Adipose tissue (tissue), 3 donors: ENCODE measurements at regions not wholly inside any gene's neighbourhood (a gene's known extent, or its start where the extent isn't known, plus 50 kb on each side); places are given as distances from the start of the nearest gene placed in this dataset.
"Not testable (repeated sequence)": the region's sequence is repeated elsewhere in the genome, so short reads cannot be mapped to it uniquely, and the experiment has no call there.

ENCODE experiments used
- H3K27ac ChIP-seq: one replicate; pipeline ENCODE4 v1.5.1; 2013; ENCODE audit warnings: low read depth, low read length
- WGBS, 3 donors: extraction: QIAGEN DNeasy Blood & Tissue Kit; methylation state at CpG; one replicate each; pipeline ENCODE4 v1.1.7; 2013; 5-methylcytosine and 5-hydroxymethylcytosine counted together
- donor health status: healthy with polysubstance abuse.
- donor health status: Bipolar disorder and iron deficiency.
- donor health status: healthy.

GRCh38 chr14:106329243-106329642 is 802.9 kb downstream of the TMEM121 start:
- H3K27ac ChIP-seq = not testable (repeated sequence)
- 33 to 63% (median 59%) methylated on average over 4 of the region's 4 CpGs for WGBS, 3 donors

GRCh38 chr14:106329987-106330774 is 803.8 kb downstream of the TMEM121 start:
- WGBS, 3 donors = 43 to 75% (median 58%) methylated on average over 5 of the region's 8 CpGs
- not testable (repeated sequence) for H3K27ac ChIP-seq

- WGBS, 3 donors = 38 to 41% (median 39%) methylated on average over 11 to 16 of the region's 16 CpGs
- not testable (repeated sequence) for H3K27ac ChIP-seq
Observed at GRCh38 chr14:106334428-106335109, 808.2 kb downstream of the TMEM121 start.

- WGBS, 3 donors = 41 to 49% (median 41%) methylated on average over 5 of the region's 6 CpGs
- H3K27ac ChIP-seq = not testable (repeated sequence)
Observed at GRCh38 chr14:106335110-106335429, 808.7 kb downstream of the TMEM121 start.

DNA sequence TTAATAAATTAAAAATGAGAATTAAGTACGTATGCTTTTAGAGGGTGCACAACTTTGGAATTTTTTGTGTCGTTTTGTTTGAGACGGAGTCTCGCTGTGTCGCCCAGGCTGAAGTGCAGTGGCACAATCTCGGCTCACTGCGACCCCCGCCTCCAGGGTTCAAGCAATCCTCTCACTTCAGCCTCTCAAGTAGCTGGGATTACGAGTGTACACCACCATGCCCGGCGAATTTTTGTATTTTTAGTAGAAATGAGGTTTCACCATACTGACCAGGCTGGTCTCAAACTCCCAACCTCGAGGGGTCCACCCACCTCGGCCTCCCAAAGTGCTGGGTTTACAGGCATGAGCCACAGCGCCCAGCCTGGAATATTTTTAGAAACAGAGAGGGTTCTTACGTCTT is 812.4 kb downstream of the TMEM121 start:
- not testable (repeated sequence) for H3K27ac ChIP-seq
- WGBS, 3 donors = 37 to 67% (median 64%) methylated on average over 10 to 15 of the region's 15 CpGs

- WGBS, 3 donors = 57 to 81% (median 72%) methylated on average over 2 of the region's 4 CpGs
- not testable (repeated sequence) for H3K27ac ChIP-seq
Observed at GRCh38 chr14:106340658-106341057, 814.3 kb downstream of the TMEM121 start.

DNA sequence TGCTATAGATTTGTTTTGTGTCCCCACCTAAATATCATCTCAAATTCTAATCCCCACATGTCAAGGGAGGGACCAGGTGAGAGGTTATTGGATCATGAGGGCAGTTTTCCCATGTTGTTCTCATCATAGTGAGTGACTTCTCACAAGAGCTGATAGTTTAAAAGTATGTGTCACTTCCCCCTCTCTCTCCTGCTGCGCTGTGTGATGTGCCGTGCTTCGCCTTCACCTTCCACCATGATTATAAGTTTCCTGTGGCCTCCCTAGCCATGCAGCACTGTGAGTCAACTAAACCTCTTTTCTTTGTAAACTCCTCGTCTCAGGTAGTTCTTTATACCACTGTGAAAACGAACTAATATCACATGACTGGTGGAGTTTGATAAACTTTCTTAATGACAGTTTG is 814.8 kb downstream of the TMEM121 start:
- WGBS, 3 donors = 57 to 81% (median 67%) methylated on average over 3 to 5 of the region's 5 CpGs
- not testable (repeated sequence) for H3K27ac ChIP-seq

- 45 to 67% (median 63%) methylated on average over 2 of the region's 2 CpGs for WGBS, 3 donors
- no peak overlapping the region for H3K27ac ChIP-seq
Observed at GRCh38 chr14:106343626-106344025, 817.2 kb downstream of the TMEM121 start.

GRCh38 chr14:106344065-106344614 is 817.8 kb downstream of the TMEM121 start:
- not testable (repeated sequence) for H3K27ac ChIP-seq
- WGBS, 3 donors = 28 to 38% (median 37%) methylated on average over 3 to 5 of the region's 5 CpGs

GRCh38 chr14:106344791-106345479 is 818.6 kb downstream of the TMEM121 start:
- WGBS, 3 donors = 42 to 75% (median 74%) methylated on average over 3 to 5 of the region's 5 CpGs

GRCh38 chr14:106346084-106346483 is 819.7 kb downstream of the TMEM121 start:
- H3K27ac ChIP-seq = no peak overlapping the region
- 47 to 82% (median 74%) methylated on average over 8 of the region's 8 CpGs for WGBS, 3 donors

More at GRCh38 chr14:106344791-106345479, 818.6 kb downstream of the TMEM121 start:
- not testable (repeated sequence) for H3K27ac ChIP-seq

DNA sequence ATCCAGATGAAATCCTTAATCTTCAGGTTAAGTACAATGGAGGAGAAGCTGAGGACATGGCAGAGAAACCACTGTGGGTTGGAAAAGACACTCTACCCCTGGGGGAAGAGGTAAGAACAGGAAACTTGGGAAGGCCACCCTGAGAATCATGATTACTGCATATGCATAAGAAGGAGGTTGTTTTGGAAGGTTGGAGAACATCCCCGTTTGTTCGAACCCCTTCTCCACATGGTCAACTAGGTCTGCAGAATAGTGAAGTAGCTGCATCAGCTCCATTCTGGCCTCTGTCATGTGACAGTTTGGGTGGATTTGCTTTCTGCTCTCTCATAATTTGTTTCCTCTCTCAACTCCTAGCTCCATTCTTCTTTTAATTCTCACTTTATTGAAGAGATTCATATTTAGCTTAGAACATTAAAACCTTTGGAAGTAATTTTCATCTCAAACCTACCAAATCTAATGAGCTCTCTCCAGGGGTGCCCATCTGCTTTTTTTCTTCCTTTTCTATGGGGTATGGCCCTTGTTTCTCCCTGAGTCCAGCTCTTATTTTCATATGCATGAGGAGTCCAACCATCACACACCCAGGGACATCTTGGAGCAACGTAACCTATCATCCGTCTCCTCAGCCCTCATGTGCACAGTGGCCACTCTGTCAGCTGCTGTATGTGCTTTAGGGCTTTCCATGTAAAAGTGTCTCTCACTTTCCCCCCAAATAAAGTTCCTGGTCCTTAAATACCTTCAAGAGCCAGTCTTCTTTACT is 820.3 kb downstream of the TMEM121 start:
- WGBS, 3 donors = 79 to 91% (median 89%) methylated on average over 4 of the region's 4 CpGs

GRCh38 chr14:106347291-106347778 is 821.0 kb downstream of the TMEM121 start:
- H3K27ac ChIP-seq = no peak overlapping the region
- 43 to 73% (median 64%) methylated on average over 4 of the region's 4 CpGs for WGBS, 3 donors

More for the DNA sequence above, 820.3 kb downstream of the TMEM121 start:
- H3K27ac ChIP-seq = no peak overlapping the region

- WGBS, 3 donors = 48 to 55% (median 55%) methylated on average over 8 of the region's 8 CpGs
- H3K27ac ChIP-seq = no peak overlapping the region
Observed at GRCh38 chr14:106347890-106348755, 821.7 kb downstream of the TMEM121 start.

DNA sequence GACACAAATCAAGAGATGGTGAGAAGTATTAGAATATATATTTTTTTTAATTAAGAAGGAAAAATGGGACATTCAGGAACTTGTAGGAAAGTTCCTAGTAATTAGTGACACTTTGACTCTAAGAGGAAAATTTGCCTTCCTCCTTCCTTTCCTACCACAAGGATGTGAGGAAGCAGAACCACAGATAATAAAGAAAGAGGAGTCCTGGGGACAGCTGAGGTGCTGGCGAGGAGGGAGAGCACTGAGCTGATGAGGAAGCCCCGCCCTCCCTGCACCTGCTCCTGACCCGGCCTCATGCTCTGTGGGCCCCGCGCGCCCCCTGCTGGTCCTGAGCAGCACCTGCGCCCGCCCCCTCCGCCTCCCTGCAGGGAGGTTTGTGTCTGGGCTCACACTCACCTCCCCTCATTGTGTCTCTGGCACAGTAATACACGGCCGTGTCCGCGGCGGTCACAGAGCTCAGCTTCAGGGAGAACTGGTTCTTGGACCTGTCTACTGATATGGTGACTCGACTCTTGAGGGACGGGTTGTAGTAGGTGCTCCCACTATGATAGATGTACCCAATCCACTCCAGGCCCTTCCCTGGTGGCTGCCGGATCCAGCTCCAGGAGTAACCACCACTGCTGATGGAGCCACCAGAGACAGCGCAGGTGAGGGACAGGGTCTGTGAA is 822.6 kb downstream of the TMEM121 start:
- WGBS, 3 donors = 24 to 37% (median 25%) methylated on average over 2 to 18 of the region's 18 CpGs
- not testable (repeated sequence) for H3K27ac ChIP-seq

GRCh38 chr14:106349678-106350457 is 823.5 kb downstream of the TMEM121 start:
- WGBS, 3 donors = 56 to 73% (median 68%) methylated on average over 7 of the region's 7 CpGs
- not testable (repeated sequence) for H3K27ac ChIP-seq
